GM12865 (cell line): ENCODE measurements at regions not wholly inside any gene's neighbourhood (a gene's known extent, or its start where the extent isn't known, plus 50 kb on each side); places are given as distances from the start of the nearest gene placed in this dataset.

Source experiments
- DNase-seq: peaks from one replicate; pipeline ENCODE4 v3.0.0; 2010; ENCODE audit warnings: low read depth
- H3K4me3 ChIP-seq: 2 replicates; pipeline ENCODE4 v1.5.1; 2011; ENCODE audit warnings: mild to moderate bottlenecking, low read depth, low read length, control low read depth
- TF ChIP-seq, protein P1 (sequence below): IDR thresholded peaks from 2 replicates; pipeline ENCODE4 v1.5.1; 2011; ENCODE audit warnings: low read length, control low read depth, low read depth, inconsistent platforms; ENCODE audit not compliant: insufficient read depth; ENCODE audit errors: missing control alignments

GRCh38 chr6:167648501-167649278, 178.0 kb upstream of the AFDN start:
- no peak for DNase-seq

GRCh38 chr6:167649476-167649875, 177.2 kb upstream of the AFDN start:
- no peak for DNase-seq
- no peak overlapping the region for H3K4me3 ChIP-seq

More at GRCh38 chr6:167648501-167649278, 178.0 kb upstream of the AFDN start:
- TF ChIP-seq, protein P1, sequence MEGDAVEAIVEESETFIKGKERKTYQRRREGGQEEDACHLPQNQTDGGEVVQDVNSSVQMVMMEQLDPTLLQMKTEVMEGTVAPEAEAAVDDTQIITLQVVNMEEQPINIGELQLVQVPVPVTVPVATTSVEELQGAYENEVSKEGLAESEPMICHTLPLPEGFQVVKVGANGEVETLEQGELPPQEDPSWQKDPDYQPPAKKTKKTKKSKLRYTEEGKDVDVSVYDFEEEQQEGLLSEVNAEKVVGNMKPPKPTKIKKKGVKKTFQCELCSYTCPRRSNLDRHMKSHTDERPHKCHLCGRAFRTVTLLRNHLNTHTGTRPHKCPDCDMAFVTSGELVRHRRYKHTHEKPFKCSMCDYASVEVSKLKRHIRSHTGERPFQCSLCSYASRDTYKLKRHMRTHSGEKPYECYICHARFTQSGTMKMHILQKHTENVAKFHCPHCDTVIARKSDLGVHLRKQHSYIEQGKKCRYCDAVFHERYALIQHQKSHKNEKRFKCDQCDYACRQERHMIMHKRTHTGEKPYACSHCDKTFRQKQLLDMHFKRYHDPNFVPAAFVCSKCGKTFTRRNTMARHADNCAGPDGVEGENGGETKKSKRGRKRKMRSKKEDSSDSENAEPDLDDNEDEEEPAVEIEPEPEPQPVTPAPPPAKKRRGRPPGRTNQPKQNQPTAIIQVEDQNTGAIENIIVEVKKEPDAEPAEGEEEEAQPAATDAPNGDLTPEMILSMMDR, result no peak
- no peak overlapping the region for H3K4me3 ChIP-seq

GRCh38 chr6:167650730-167651317, 175.9 kb upstream of the AFDN start:
- DNase-seq, result no peak
- TF ChIP-seq, protein P1, result no peak
- H3K4me3 ChIP-seq, result no peak overlapping the region

More at GRCh38 chr6:167649476-167649875, 177.2 kb upstream of the AFDN start:
- TF ChIP-seq, protein P1, result no peak

DNA sequence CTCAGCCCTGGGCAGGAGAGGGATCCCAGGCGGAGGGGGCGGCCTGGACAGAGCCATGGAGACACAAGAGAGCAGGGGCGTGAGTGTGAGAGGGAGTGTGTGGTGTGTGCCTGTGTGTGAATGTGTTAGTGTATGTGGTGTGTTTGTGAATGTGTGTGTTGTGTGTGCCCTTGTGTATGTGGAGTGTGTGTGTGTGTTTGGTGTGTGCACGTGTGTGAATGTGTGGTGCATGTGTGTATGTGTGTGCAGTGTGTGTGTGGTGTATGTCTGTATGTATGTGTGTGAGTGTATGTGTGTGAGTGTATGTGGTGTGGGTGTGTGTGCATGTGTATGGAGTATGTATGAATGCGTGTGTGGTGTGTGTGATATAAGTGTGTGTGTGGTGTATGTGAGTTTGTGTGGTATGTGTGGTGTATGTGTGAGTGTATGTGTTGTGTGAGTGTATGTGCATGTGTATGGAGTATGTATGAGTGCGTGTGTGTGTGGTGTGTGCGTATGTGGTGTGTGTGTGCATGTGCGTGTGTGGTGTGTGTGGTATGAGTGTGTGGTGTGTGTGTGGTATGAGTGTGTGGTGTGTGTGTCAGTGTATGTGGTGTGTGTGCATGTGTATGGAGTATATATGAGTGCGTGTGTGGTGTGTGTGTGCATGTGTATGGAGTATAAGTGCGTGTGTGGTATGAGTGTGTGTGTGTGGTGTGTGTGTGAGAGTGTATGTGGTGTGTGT, 175.2 kb upstream of the AFDN start:
- no peak for DNase-seq
- TF ChIP-seq, protein P1, result no peak
- H3K4me3 ChIP-seq, result no peak overlapping the region

- TF ChIP-seq, protein P1, result no peak
- no peak for DNase-seq
- no peak overlapping the region for H3K4me3 ChIP-seq
Measured at GRCh38 chr6:167652042-167652700, 174.5 kb upstream of the AFDN start.

DNA sequence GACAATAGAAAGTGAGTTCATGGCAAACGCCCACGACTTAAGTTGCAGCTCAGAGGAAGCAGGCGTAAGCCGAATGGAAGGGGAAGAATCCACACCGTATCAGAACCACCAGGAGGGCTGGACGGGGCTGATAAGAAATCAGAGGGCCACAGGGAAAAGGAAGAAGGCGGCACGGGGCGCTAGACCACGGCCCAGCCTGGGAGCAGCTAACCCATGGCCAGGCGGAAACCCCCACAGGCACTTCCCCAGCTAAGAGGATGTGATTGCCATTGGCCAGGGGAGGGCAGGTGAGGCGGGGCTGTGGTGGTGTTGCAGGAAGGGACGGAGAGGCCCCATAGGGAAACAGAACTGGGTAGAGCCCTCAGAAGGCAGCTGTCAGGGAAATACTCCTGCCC, 174.0 kb upstream of the AFDN start:
- TF ChIP-seq, protein P1, result no peak
- H3K4me3 ChIP-seq, result no peak overlapping the region
- DNase-seq, result no peak
